ENCODE measurements at regions not wholly inside any gene's neighbourhood (a gene's known extent, or its start where the extent isn't known, plus 50 kb on each side); places are given as distances from the start of the nearest gene placed in this dataset.

GRCh38 chr10:78218798-78219490, 185.3 kb downstream of the RPS24 start:
- TF ChIP-seq YY1 (IDR thresholded peaks at IDR 0.05; ENCODE audit: low read depth) = no peak
- no peak for TF ChIP-seq NFIC (IDR thresholded peaks at IDR 0.05)
- no peak for TF ChIP-seq TEAD4 (IDR thresholded peaks at IDR 0.05)
- no peak for TF ChIP-seq FOXM1 (IDR thresholded peaks at IDR 0.05; ENCODE audit: borderline replicate concordance, low read depth)
- TF ChIP-seq EGR1 (IDR thresholded peaks at IDR 0.05) = no peak
- no peak for TF ChIP-seq USF1 (IDR thresholded peaks at IDR 0.05)
- TF ChIP-seq REST (IDR thresholded peaks at IDR 0.05; ENCODE audit: low read depth) = no peak
- no peak for TF ChIP-seq RAD21 (IDR thresholded peaks at IDR 0.05; ENCODE audit: low read depth)
- no peak for TF ChIP-seq TAF1 (IDR thresholded peaks at IDR 0.05; ENCODE audit: low read depth)
- TF ChIP-seq MAX (IDR thresholded peaks at IDR 0.05) = no peak
- no peak for TF ChIP-seq TCF12 (IDR thresholded peaks at IDR 0.05; ENCODE audit: low read depth)
- no peak for TF ChIP-seq CEBPB (IDR thresholded peaks at IDR 0.05)
- TF ChIP-seq CREB1 (IDR thresholded peaks at IDR 0.05; ENCODE audit: low read depth) = no peak
- TF ChIP-seq EP300 (IDR thresholded peaks at IDR 0.05; ENCODE audit: borderline replicate concordance) = no peak
- TF ChIP-seq ZBTB7A (IDR thresholded peaks at IDR 0.05; ENCODE audit: low read depth) = no peak

GRCh38 chr10:78220781-78221180, 187.1 kb downstream of the RPS24 start:
- TF ChIP-seq FOXM1 (IDR thresholded peaks at IDR 0.05; ENCODE audit: borderline replicate concordance, low read depth) (no peak), TEAD4 (IDR thresholded peaks at IDR 0.05) (no peak)

- no peak for TF ChIP-seq TEAD4 (IDR thresholded peaks at IDR 0.05)
- no peak for TF ChIP-seq EGR1 (IDR thresholded peaks at IDR 0.05)
- no peak for TF ChIP-seq ZBTB7A (IDR thresholded peaks at IDR 0.05; ENCODE audit: low read depth)
- TF ChIP-seq USF1 (IDR thresholded peaks at IDR 0.05) = no peak
- no peak for TF ChIP-seq TCF12 (IDR thresholded peaks at IDR 0.05; ENCODE audit: low read depth)
- no peak for TF ChIP-seq CREB1 (IDR thresholded peaks at IDR 0.05; ENCODE audit: low read depth)
- no peak for TF ChIP-seq RAD21 (IDR thresholded peaks at IDR 0.05; ENCODE audit: low read depth)
- TF ChIP-seq EP300 (IDR thresholded peaks at IDR 0.05; ENCODE audit: borderline replicate concordance) = no peak
- no peak for TF ChIP-seq FOXM1 (IDR thresholded peaks at IDR 0.05; ENCODE audit: borderline replicate concordance, low read depth)
- TF ChIP-seq NFIC (IDR thresholded peaks at IDR 0.05) = no peak
- no peak for TF ChIP-seq TAF1 (IDR thresholded peaks at IDR 0.05; ENCODE audit: low read depth)
- TF ChIP-seq MAX (IDR thresholded peaks at IDR 0.05) = no peak
- TF ChIP-seq REST (IDR thresholded peaks at IDR 0.05; ENCODE audit: low read depth) = no peak
- TF ChIP-seq CEBPB (IDR thresholded peaks at IDR 0.05) = no peak
- no peak for TF ChIP-seq YY1 (IDR thresholded peaks at IDR 0.05; ENCODE audit: low read depth)
These were observed 188.6 kb downstream of the RPS24 start for GRCh38 chr10:78222096-78222790.

GRCh38 chr10:78223088-78223487, 189.4 kb downstream of the RPS24 start:
- TF ChIP-seq NFIC (IDR thresholded peaks at IDR 0.05) (no peak), FOXM1 (IDR thresholded peaks at IDR 0.05; ENCODE audit: borderline replicate concordance, low read depth) (no peak), EGR1 (IDR thresholded peaks at IDR 0.05) (no peak), CREB1 (IDR thresholded peaks at IDR 0.05; ENCODE audit: low read depth) (no peak)

- TF ChIP-seq CREB1 (IDR thresholded peaks at IDR 0.05; ENCODE audit: low read depth) (no peak), USF1 (IDR thresholded peaks at IDR 0.05) (no peak), TAF1 (IDR thresholded peaks at IDR 0.05; ENCODE audit: low read depth) (no peak), FOXM1 (IDR thresholded peaks at IDR 0.05; ENCODE audit: borderline replicate concordance, low read depth) (no peak), REST (IDR thresholded peaks at IDR 0.05; ENCODE audit: low read depth) (no peak), MAX (IDR thresholded peaks at IDR 0.05) (no peak), CEBPB (IDR thresholded peaks at IDR 0.05) (no peak), TEAD4 (IDR thresholded peaks at IDR 0.05) (no peak), NFIC (IDR thresholded peaks at IDR 0.05) (no peak), EGR1 (IDR thresholded peaks at IDR 0.05) (no peak), ZBTB7A (IDR thresholded peaks at IDR 0.05; ENCODE audit: low read depth) (no peak)
These were observed 190.9 kb downstream of the RPS24 start for GRCh38 chr10:78224602-78225001.

All from Ishikawa (cell line).